ENCODE measurements at regions not wholly inside any gene's neighbourhood (a gene's known extent, or its start where the extent isn't known, plus 50 kb on each side); places are given as distances from the start of the nearest gene placed in this dataset.

DNA sequence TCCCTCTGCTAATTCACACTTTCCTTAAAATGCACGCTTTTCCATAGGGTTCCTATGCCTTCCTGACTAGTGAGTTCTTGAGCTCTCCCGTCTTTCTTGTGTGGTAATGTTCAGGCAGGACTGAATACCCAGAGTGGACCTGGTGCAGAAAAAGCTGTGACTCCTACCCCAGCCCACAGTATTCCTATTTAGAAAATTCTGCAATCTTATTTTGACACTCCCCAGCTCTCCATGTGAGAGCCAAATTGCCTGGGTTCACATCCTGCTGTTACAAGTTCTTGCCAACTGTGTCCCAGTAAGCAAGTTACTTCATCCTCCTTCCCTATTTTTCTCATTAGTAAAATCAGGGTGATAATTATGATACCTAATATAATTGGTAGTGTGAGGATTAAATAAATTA is 290.8 kb upstream of the SLCO3A1 start:
- no peak for DNase-seq

DNA sequence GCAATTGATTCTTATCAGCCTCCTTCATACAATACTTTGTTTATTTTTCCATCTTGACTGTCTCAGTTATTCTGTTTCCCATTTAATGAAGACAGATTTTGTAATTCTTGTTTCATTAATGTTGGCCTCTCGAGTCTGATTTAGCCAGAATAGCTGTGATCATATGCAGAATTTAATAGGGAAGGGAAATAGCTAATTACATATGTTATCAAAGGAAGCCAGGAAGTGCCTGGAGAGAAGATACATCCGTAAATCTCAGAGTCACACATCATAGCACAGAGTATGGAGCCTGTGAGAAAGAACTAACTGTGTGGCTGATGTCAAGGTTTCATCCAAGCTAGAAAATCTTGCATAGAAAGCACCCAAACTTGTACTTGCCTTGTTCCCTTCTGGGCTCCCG is 288.9 kb upstream of the SLCO3A1 start:
- DNase-seq: no peak

GRCh38 chr15:91566141-91566540 is 287.4 kb upstream of the SLCO3A1 start:
- no peak for DNase-seq

GRCh38 chr15:91568036-91568435 is 285.5 kb upstream of the SLCO3A1 start:
- DNase-seq: no peak

- no peak for DNase-seq
These were observed 281.4 kb upstream of the SLCO3A1 start for GRCh38 chr15:91572110-91572509.

- no peak for DNase-seq
These were observed 277.4 kb upstream of the SLCO3A1 start for GRCh38 chr15:91576096-91576495.

DNA sequence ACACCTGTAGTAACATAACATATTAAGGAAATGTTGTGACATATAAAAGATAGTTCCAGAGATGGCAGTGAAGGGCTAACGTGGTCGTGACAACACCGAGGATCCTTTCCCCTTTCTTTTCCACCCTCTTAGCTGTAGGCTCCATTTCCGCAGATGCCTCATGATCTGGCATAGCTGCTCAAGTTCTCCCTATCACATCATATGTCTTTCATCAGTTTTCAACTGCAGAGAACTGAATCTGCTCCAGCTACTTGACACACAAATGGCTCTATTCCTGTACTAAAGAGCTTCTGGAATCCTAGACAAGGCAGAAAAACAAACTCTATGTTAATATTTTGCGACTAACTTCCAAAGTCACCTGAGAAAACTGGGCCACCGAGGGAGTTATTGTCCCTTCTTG is 275.0 kb upstream of the SLCO3A1 start:
- DNase-seq: no peak

DNA sequence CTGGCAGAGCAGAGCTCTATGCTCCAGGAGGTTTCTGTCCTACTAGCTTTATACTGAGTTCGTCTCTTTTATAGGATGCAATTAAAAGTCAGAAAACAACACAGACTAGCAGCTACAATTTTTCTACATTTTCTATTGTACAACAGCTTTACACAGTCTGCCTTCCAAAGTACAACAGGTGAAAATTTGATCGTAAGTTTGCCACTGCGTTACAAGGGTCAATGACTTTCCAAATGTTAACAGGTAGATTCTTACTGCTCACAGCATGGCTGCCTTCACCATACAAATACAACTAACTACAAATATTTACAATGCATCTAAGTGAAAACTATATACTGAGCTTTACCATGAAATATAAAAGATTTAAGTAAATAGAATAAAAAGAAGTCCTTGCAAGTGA is 268.6 kb upstream of the SLCO3A1 start:
- DNase-seq: no peak

- no peak for DNase-seq
These were observed 266.9 kb upstream of the SLCO3A1 start for GRCh38 chr15:91586560-91586959.

GRCh38 chr15:91589360-91589759 is 264.1 kb upstream of the SLCO3A1 start:
- DNase-seq: peak; percentile 6

- no peak for DNase-seq
These were observed 260.9 kb upstream of the SLCO3A1 start for GRCh38 chr15:91592567-91592966.

DNA sequence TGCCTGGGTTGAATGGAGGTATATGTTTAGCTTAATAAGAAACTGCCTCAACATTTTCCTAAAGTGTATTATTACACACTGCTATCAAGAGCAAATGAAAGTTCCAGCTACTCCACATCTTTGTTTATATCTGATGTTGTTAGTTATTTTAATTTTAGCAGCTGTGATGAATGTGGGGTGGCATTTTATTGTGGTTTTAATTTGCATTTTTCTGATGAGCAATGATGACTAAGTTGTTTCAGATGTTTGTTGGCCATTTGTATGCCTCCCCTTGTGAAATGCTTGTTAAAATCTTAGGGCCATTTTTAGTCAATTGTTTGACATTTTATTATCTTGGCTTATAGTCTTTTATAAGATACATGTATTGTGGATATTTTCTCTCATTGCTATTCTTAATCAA is 260.4 kb upstream of the SLCO3A1 start:
- DNase-seq: no peak

GRCh38 chr15:91593653-91594052 is 259.9 kb upstream of the SLCO3A1 start:
- no peak for DNase-seq

DNA sequence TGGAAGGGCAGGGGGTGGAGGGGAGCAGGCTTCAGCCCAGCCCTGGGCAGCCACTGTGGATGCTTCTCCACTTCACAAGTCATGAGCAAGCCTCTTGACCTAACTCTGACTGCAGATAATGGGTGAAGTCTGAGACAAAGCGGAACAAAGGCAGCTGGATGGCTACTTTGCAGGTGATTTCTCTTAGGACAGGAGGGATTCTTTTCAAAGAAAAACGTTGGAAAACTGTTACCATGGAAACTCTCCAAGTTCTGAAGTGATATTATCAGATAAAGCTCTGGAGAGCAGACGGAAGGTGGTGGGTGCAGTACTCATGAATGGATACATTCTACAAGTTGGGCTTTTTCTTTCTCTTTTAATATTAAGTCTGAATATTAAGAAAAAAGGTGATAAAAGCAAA is 254.2 kb upstream of the SLCO3A1 start:
- DNase-seq: no peak

- no peak for DNase-seq
These were observed 250.0 kb upstream of the SLCO3A1 start for GRCh38 chr15:91603384-91604080.

DNA sequence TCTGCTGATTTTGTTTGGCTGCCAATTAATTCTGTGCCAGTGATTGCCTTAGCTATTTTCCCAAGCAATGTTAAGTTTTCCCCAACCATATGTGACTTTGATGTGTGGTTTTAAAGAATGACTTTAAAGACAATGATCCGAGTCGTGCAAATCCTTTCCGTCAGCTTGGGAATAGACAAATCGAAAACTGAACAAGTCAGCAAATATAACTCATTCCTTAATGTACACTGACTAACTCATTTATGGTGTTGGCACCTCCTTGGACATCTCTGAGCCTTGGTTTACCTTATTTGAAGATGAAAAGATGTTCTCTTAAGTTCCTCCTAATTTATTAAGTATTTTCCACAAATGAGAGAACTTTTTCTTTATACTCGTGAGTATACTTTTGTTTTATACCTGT is 249.4 kb upstream of the SLCO3A1 start:
- DNase-seq: no peak

GRCh38 chr15:91605576-91605975 is 247.9 kb upstream of the SLCO3A1 start:
- DNase-seq: no peak

GRCh38 chr15:91609231-91609630 is 244.3 kb upstream of the SLCO3A1 start:
- DNase-seq: no peak

- DNase-seq: no peak
These were observed 243.5 kb upstream of the SLCO3A1 start for GRCh38 chr15:91609966-91610365.

GRCh38 chr15:91611561-91612323 is 241.8 kb upstream of the SLCO3A1 start:
- no peak for DNase-seq

DNA sequence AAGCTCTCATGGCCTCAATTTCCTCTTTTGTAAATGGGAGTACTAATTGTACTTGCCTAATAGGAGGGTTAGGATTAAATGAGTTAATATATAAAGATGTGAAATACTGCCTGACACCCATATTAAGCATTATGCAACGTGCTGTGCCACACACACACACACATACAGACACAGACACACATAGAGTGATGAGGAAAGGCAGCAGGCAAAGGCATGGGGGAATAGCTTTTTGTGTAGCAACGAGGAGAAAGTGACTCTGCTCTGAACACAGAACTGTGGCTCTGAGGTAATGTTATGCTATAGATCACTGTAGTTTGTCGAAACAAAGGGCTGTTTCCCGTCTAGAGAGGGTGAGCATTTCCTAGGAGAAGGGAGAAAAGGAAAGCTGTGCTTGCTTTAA is 233.3 kb upstream of the SLCO3A1 start:
- no peak for DNase-seq

- DNase-seq: no peak
These were observed 231.3 kb upstream of the SLCO3A1 start for GRCh38 chr15:91622235-91622634.

GRCh38 chr15:91622711-91623342 is 230.7 kb upstream of the SLCO3A1 start:
- DNase-seq: no peak

- DNase-seq: no peak
These were observed 229.0 kb upstream of the SLCO3A1 start for GRCh38 chr15:91624353-91624968.

All from activated CD4-positive, alpha-beta T cell treated with anti-CD3 and anti-CD28 coated beads, Interleukin-2, amount 50 U/mL, for 16 hours (primary cell).